DND-41 (cell line): ENCODE measurements at regions not wholly inside any gene's neighbourhood (a gene's known extent, or its start where the extent isn't known, plus 50 kb on each side); places are given as distances from the start of the nearest gene placed in this dataset.
A peak's percentile ranks its signal among the peaks of the same experiment; 100 is the strongest.

Source experiments
- ATAC-seq: fragments of 200-7000 bp; cut with Tn5 transposase; 3 replicates; pipeline ENCODE4 v1.9.1; 2021; ENCODE audit warnings: low read depth; ENCODE audit not compliant: insufficient read depth
- DNase-seq: peaks from one replicate; pipeline ENCODE4 v3.0.0-alpha.2; 2020
- H2AFZ ChIP-seq: 2 replicates; pipeline ENCODE4 v1.6.0; 2012; ENCODE audit warnings: low read depth, low read length
- H3K27ac ChIP-seq: 2 replicates; pipeline ENCODE4 v1.5.1; 2012; ENCODE audit warnings: low read length, inconsistent platforms
- H3K27me3 ChIP-seq: fragments of 200-600 bp; sonication (generic); 2 replicates; pipeline ENCODE4 v1.6.0; 2012; ENCODE audit warnings: low read length, mild to moderate bottlenecking, inconsistent platforms; ENCODE audit not compliant: insufficient read depth, poor library complexity
- H3K36me3 ChIP-seq: 2 replicates; pipeline ENCODE4 v1.5.1; 2012; ENCODE audit warnings: low read length, inconsistent platforms; ENCODE audit not compliant: insufficient read depth
- H3K4me1 ChIP-seq: 2 replicates; pipeline ENCODE4 v1.5.1; 2012; ENCODE audit warnings: mild to moderate bottlenecking, low read length; ENCODE audit not compliant: insufficient read depth
- H3K4me2 ChIP-seq: 2 replicates; pipeline ENCODE4 v1.6.0; 2012; ENCODE audit warnings: mild to moderate bottlenecking, moderate library complexity, low read length, inconsistent platforms; ENCODE audit not compliant: insufficient read depth
- H3K4me3 ChIP-seq, 2 experiments: fragments of 200-600 bp in 1 of 2; shearing (Covaris generic) in 1 of 2; 2 replicates each; pipeline ENCODE4 v1.5.1; 2012 to 2016; ENCODE audit warnings: inconsistent platforms in 2 of 2, low read length in 2 of 2, mild to moderate bottlenecking in 2 of 2, low read depth in 1 of 2, moderate library complexity in 1 of 2
- H3K79me2 ChIP-seq: 2 replicates; pipeline ENCODE4 v1.6.0; 2012; ENCODE audit warnings: low read length, inconsistent platforms; ENCODE audit not compliant: insufficient read depth
- H3K9ac ChIP-seq: 2 replicates; pipeline ENCODE4 v1.6.0; 2012; ENCODE audit warnings: low read depth, mild to moderate bottlenecking, inconsistent platforms, low read length, moderate library complexity
- H3K9me3 ChIP-seq: 2 replicates; pipeline ENCODE4 v1.5.1; 2012; ENCODE audit warnings: low read length, moderate library complexity, mild to moderate bottlenecking, inconsistent platforms; ENCODE audit not compliant: insufficient read depth, severe bottlenecking
- H4K20me1 ChIP-seq: 2 replicates; pipeline ENCODE4 v1.6.0; 2012; ENCODE audit warnings: low read length; ENCODE audit not compliant: insufficient read depth
- CTCF ChIP-seq: IDR thresholded peaks from 2 replicates; pipeline ENCODE4 v1.5.1; 2012; ENCODE audit warnings: borderline replicate concordance, low read length, moderate library complexity, mild to moderate bottlenecking; ENCODE audit not compliant: poor library complexity, severe bottlenecking; ENCODE audit errors: extremely low read depth
- EZH2 ChIP-seq: IDR thresholded peaks from 3 replicates; pipeline ENCODE4 v1.6.1; 2012; ENCODE audit warnings: borderline replicate concordance, low read depth, mild to moderate bottlenecking, moderate library complexity, low read length, inconsistent platforms; ENCODE audit not compliant: severe bottlenecking

GRCh38 chr13:59348617-59349016 is 815.1 kb downstream of the DIAPH3 start:
- Histone ChIP-seq H3K27me3 (no peaks in the 10 kb centered on the region), H3K9ac (no peak overlapping the region), H2AFZ (no peak overlapping the region), H3K79me2 (no peaks in the 10 kb centered on the region), H3K4me2 (no peak overlapping the region), H3K36me3 (no peaks in the 10 kb centered on the region), H4K20me1 (no peaks in the 10 kb centered on the region), H3K4me1 (no peaks in the 10 kb centered on the region), H3K4me3 (no peak overlapping the region), H3K27ac (no peak overlapping the region), H3K9me3 (no peaks in the 10 kb centered on the region)
- no peak for TF ChIP-seq CTCF
- ATAC-seq (no peak), DNase-seq (no peak)

- Histone ChIP-seq H3K4me2 (no peak overlapping the region), H3K36me3 (no peaks in the 10 kb centered on the region), H3K27ac (no peak overlapping the region), H3K4me3 (no peak overlapping the region), H3K9ac (no peak overlapping the region), H3K27me3 (no peaks in the 10 kb centered on the region), H3K9me3 (no peaks in the 10 kb centered on the region), H2AFZ (no peak overlapping the region), H4K20me1 (no peaks in the 10 kb centered on the region), H3K79me2 (no peaks in the 10 kb centered on the region), H3K4me1 (peaks cover 5% of the 10 kb centered on the region; the same call in 1 of the 2 replicates)
- no peak for DNase-seq
- no peak for ATAC-seq
- TF ChIP-seq EZH2 (no peak), CTCF (no peak)
These were observed 811.1 kb downstream of the DIAPH3 start for GRCh38 chr13:59352600-59352999.

GRCh38 chr13:59354665-59355369 is 808.9 kb downstream of the DIAPH3 start:
- no peak for DNase-seq
- Histone ChIP-seq H4K20me1 (no peaks in the 10 kb centered on the region), H3K4me3 (no peak overlapping the region), H3K36me3 (no peaks in the 10 kb centered on the region), H3K79me2 (no peaks in the 10 kb centered on the region), H3K9me3 (no peaks in the 10 kb centered on the region), H3K9ac (no peak overlapping the region), H3K4me1 (peaks cover 5% of the 10 kb centered on the region; the same call in 1 of the 2 replicates), H2AFZ (no peak overlapping the region), H3K4me2 (no peak overlapping the region), H3K27ac (no peak overlapping the region), H3K27me3 (no peaks in the 10 kb centered on the region)
- no peak for TF ChIP-seq EZH2
- TF ChIP-seq CTCF: no peak
- ATAC-seq: no peak

- no peaks in the 10 kb centered on the region for H3K79me2 ChIP-seq
- no peak overlapping the region for H3K4me2 ChIP-seq
- ATAC-seq: no peak
- no peak overlapping the region for H3K4me3 ChIP-seq
- DNase-seq: no peak
- H3K9me3 ChIP-seq: no peaks in the 10 kb centered on the region
- no peaks in the 10 kb centered on the region for H3K27me3 ChIP-seq
- no peaks in the 10 kb centered on the region for H4K20me1 ChIP-seq
- no peak overlapping the region for H3K9ac ChIP-seq
- no peak overlapping the region for H3K27ac ChIP-seq
- TF ChIP-seq EZH2: no peak
- no peak for TF ChIP-seq CTCF
- peaks cover 5% of the 10 kb centered on the region; the same call in 1 of the 2 replicates for H3K4me1 ChIP-seq
- no peaks in the 10 kb centered on the region for H3K36me3 ChIP-seq
- peak overlapping the region; percentile 44 for H2AFZ ChIP-seq
These were observed 807.1 kb downstream of the DIAPH3 start for GRCh38 chr13:59356607-59357006.
